C4-2B (cell line): ENCODE measurements at regions not wholly inside any gene's neighbourhood (a gene's known extent, or its start where the extent isn't known, plus 50 kb on each side); places are given as distances from the start of the nearest gene placed in this dataset.

Experiments used
- ZFX ChIP-seq: fragments of 450-650 bp; IDR thresholded peaks from 2 replicates; pipeline ENCODE4 v1.6.1; 2017
- TF ChIP-seq, protein P1 (sequence below): fragments of 450-650 bp; conservative IDR thresholded peaks from 2 replicates; pipeline ENCODE4 v1.5.1; 2017; ENCODE audit warnings: mild to moderate bottlenecking

DNA sequence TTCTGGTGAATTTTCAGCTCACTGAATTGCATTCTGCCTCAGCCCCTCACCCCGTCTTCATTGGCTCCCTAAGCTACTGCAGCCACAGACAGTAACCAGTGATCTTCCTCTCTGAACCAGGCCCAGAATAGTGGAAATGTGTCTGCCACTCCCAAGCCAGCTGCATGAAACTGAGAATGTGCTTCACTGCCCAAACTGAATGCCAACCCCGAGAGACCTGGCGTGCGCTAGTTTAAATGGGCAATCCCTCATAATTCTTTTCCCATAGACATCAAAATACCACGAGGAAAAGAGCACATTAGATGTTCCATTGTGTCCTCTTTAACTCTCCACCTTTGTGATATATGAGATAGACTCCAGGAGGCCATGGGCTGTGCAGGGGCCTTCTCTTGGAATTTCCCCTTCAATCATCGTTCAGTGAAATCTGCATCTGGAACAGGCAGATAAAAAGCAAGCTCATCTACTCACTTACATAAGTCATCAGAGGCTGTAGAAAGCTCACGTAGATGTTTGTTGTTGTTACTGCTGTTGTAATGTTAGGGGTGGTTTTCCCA is 320.2 kb downstream of the NFIB start:
- TF ChIP-seq, protein P1, sequence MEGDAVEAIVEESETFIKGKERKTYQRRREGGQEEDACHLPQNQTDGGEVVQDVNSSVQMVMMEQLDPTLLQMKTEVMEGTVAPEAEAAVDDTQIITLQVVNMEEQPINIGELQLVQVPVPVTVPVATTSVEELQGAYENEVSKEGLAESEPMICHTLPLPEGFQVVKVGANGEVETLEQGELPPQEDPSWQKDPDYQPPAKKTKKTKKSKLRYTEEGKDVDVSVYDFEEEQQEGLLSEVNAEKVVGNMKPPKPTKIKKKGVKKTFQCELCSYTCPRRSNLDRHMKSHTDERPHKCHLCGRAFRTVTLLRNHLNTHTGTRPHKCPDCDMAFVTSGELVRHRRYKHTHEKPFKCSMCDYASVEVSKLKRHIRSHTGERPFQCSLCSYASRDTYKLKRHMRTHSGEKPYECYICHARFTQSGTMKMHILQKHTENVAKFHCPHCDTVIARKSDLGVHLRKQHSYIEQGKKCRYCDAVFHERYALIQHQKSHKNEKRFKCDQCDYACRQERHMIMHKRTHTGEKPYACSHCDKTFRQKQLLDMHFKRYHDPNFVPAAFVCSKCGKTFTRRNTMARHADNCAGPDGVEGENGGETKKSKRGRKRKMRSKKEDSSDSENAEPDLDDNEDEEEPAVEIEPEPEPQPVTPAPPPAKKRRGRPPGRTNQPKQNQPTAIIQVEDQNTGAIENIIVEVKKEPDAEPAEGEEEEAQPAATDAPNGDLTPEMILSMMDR: no peak
- no peak for TF ChIP-seq ZFX
